PC-3 (cell line): ENCODE measurements at regions not wholly inside any gene's neighbourhood (a gene's known extent, or its start where the extent isn't known, plus 50 kb on each side); places are given as distances from the start of the nearest gene placed in this dataset.

Experiments used
- EZH2 ChIP-seq: fragments of 300-600 bp; sonication (generic); IDR thresholded peaks from one replicate; pipeline ENCODE4 v1.6.1; 2017; ENCODE audit warnings: antibody characterized with exemption, mild to moderate bottlenecking, low read length; ENCODE audit not compliant: unreplicated experiment
- EZH2phosphoT487 ChIP-seq: fragments of 300-600 bp; sonication (generic); IDR thresholded peaks from 2 replicates; pipeline ENCODE4 v1.6.1; 2018; ENCODE audit warnings: mild to moderate bottlenecking, antibody characterized with exemption, low read length, borderline replicate concordance
- TF ChIP-seq, protein P1 (sequence below): fragments of 300-600 bp; sonication (generic); conservative IDR thresholded peaks from 2 replicates; pipeline ENCODE4 v1.5.1; 2017; ENCODE audit warnings: antibody characterized with exemption, low read depth, mild to moderate bottlenecking, low read length

DNA sequence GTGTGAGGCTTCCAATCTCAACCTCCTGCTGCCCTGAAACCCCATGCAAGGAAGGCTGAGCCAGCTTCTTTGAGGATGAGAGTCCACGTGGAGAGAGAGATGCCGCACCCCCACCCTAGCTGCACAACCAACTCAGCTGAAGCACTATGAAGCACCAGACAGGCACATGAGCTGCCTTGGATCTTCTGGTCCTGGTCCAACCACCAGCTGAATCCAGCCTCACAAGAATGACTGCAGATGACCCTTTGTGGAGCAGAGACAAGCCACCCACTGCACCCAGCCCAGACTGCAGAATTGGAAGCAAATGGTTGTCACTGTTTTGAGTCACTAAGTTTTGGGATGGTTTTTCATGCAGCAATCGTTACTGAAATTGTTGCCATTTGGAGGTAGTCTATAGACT is 149.6 kb upstream of the SYT13 start:
- TF ChIP-seq, protein P1, sequence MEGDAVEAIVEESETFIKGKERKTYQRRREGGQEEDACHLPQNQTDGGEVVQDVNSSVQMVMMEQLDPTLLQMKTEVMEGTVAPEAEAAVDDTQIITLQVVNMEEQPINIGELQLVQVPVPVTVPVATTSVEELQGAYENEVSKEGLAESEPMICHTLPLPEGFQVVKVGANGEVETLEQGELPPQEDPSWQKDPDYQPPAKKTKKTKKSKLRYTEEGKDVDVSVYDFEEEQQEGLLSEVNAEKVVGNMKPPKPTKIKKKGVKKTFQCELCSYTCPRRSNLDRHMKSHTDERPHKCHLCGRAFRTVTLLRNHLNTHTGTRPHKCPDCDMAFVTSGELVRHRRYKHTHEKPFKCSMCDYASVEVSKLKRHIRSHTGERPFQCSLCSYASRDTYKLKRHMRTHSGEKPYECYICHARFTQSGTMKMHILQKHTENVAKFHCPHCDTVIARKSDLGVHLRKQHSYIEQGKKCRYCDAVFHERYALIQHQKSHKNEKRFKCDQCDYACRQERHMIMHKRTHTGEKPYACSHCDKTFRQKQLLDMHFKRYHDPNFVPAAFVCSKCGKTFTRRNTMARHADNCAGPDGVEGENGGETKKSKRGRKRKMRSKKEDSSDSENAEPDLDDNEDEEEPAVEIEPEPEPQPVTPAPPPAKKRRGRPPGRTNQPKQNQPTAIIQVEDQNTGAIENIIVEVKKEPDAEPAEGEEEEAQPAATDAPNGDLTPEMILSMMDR, result no peak
- TF ChIP-seq EZH2, result no peak
- no peak for TF ChIP-seq EZH2phosphoT487
